NK-92 treated with Interleukin-12 subunit alpha and Interleukin-12 subunit beta, amount 100 ng/mL, for 24 hours (cell line): ENCODE measurements at regions not wholly inside any gene's neighbourhood (a gene's known extent, or its start where the extent isn't known, plus 50 kb on each side); places are given as distances from the start of the nearest gene placed in this dataset.

ENCODE experiments used
- DNase-seq: peaks from one replicate; lab custom pipeline; 2025; lab: John Stamatoyannopoulos, UW

DNA sequence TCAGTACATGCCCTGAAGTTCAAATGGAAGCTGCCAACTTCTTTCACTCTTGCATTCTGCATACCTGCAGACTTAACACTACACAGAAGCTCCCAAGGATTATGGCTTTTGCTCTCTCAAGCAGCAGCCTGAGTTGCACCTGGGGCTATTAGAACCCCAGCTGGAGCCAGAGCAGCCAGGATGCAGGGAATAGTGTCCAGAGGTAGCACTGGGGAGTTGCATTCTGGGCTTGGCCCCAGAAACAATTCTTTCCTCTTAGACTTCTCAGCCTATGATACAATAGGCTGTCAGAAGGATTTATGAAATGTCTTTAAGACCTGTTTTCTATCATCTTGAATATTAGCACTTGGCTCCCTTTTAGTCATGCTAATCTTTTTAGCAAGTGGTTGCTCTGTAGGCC is 886.7 kb upstream of the GHITM start:
- DNase-seq = no peak

DNA sequence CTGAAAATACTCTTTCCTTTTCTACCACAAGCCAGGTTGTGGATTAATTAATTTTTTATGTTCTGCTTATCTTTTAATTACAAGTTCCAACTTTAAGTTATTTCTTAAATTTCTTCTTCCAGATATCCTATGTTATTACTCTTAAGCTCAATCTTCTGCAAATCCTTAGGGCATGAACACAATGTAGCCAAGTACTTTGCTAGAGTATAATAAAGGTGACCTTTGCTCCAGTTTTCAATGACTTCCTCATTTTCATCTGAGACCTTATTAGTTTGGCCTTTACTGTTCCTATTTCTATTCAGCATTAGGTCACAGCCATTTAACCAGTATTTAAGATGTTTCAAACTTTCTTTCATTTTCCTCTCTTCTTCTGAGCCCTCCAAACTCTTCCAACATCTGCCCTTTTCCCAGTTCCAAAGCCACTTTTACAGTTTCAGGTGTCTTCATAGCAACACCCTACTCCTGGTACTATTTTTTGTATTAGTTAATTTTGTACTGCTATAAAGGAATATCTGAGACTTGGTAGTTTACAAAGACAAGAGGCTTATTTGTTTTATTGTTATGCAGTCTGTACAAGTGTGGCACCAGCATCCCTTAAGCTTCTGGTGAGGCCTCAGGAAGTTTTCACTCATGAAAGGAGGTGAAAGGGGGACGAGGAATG is 886.2 kb upstream of the GHITM start:
- no peak for DNase-seq

DNA sequence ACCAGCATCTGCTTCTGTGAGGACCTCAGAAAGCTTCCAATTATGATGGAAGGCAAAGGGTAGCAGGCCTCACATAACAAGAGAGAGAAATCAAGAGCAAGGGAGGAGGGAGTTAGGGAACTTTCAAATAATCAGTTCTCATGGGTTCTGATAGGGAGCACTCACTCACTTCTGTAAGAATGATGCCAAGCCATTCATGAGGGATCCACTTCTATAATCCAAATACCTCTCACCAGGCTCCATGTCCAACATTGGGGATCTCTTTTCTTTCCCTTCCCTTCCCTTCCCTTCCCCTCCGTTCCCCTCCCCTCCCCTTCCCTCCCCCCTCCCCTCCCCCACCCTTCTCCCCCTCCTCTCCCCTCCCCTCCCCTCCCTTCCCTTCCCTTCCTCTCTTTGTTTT is 884.6 kb upstream of the GHITM start:
- no peak for DNase-seq

- DNase-seq = no peak
These were observed 876.9 kb upstream of the GHITM start for GRCh38 chr10:83262434-83262833.

DNA sequence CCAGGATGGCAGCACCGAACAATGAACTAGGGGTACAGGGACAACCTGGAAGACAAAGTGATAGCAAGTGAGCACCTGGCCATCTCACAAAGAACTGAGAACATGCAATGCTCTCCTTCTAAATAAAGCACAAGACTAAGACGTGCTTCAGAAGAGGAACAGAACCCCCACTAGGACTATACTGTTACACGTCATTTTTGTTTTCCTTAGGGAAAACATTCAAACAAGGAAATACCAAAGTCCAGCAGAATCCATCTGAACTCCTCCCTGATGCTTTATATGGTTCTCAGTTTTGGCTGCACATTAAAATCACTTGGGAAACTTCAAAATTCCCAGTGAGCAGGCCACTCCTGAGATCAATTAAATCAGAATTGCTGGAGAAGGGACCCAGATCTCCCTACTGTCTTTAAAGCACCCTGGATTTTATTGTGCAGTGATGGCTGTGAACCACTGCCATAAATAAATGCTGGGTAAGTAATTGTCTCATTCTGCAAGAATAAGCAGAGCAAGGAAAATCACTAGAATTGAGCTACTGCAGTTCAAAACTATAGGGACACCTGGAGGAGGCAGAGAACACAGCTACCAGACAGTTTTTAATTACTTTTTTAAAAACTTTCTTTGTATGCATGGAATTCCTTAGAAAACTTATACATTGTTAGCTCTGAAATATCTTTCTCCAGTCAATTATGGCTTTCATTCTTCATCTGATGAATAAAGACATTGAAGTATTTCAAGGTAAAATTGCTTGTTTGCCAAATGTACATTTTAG is 866.5 kb upstream of the GHITM start:
- no peak for DNase-seq

DNA sequence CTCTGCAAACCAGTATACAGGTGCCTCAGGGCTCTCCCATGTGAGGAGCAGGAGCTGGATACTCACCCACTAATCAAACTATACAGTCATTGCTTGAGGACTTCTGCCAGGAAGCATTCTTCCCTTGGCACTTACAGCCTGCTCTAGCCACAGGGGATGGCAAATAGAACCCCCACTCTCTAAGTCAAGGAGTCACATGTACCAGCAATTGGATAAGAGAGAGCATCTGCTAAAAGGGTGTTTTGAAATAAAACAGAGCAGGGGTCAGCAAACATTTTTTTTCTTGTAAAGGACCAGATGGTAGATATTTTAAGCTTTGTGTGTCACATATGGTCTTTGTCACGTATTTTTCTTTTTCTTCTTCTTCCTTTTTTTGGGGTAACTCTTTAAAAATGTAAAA is 865.2 kb upstream of the GHITM start:
- no peak for DNase-seq

DNA sequence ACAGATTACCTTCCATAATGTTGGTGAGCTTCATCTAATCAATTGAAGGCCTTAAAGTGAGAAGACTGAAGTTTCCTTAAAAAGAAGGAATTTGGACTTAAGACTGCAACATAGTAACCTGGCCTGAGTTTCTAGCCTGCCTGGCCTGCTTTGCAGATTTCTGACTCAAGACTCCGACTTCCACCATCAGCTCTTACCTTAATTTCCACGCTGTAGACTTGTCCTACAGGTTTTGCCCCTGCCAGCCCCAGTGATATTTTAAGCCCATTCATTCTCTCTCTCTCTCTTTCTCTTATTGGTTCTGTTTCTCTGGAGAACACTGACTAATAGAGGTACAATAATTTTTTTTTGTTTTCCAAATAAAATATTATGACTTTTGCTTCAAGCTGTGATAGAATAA is 862.3 kb upstream of the GHITM start:
- no peak for DNase-seq

DNA sequence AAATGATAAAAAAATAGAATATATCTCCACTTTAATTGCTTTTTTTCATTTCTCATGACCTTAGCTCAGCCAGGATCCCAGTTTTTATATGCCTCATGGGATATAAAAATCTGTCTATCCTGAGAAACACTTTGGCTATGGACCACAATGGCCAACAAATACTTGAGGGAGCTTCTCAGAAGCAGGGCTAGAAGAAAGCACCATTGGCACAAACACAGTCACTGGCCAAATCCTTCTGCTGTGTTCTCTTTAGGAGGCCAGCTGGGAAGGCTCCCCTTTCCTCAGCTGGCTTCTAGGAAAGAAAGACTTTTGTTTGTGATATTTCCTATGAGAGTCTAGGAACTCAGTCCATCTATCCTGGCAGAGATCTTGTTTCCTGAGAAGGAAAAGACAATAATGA is 856.2 kb upstream of the GHITM start:
- no peak for DNase-seq

- no peak for DNase-seq
These were observed 851.9 kb upstream of the GHITM start for GRCh38 chr10:83287374-83287773.

GRCh38 chr10:83289373-83289772 is 849.9 kb upstream of the GHITM start:
- DNase-seq = no peak

DNA sequence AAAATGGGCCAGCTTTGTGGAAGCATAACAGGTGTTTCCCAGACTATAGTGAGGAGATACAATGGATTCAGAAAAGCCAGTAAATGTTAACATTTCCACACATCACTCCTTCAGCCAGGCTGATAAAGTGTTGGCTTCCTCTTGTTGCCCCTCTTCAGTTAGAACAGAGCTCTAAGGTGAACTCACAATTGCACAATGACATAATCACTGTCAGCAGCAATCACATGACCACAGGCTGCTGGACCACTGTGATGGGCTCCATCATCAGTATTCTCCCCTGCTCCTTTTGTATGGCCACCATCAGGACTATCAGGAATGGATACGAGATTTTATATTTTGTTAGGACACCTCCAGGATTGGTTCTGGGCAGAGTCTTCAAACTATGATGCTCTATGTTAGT is 849.4 kb upstream of the GHITM start:
- no peak for DNase-seq

DNA sequence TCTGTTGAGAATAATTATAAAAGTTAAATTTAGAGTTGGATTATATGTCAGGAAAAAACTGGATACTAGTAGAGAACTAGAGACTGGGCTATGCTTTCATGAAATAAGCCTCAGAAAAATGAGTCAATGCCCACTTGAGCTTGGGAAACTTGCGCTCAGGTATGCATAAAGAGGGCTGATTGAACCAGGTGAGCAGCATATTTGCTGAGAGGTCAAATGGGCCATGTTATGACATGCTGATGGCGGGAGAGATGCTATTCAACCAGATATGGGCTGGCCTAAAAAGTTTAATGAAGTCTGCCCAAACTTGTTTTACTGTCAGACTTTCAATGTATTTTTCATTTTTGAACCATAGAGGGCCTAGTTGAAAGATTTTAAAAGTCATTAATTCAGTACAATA is 837.6 kb upstream of the GHITM start:
- no peak for DNase-seq

DNA sequence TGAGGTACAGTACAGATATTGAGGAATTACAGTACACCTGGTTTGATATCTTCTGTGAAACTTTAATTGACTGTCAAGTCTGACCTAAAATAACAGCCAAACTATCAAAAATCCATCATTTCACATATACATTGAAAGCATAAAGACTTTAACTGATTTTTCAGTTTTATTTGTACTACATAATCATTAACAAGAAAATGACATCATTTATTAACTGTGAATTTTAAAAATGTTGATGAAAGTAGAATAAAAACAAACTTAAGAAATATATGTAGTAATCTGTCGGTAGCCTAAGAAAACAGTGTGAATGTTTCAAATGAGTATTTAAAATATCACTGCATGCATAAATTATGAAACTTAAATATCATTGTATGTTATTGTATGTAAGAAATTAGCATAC is 836.7 kb upstream of the GHITM start:
- DNase-seq = no peak

- no peak for DNase-seq
These were observed 828.6 kb upstream of the GHITM start for GRCh38 chr10:83310688-83311087.

- DNase-seq = no peak
These were observed 826.7 kb upstream of the GHITM start for GRCh38 chr10:83312570-83312969.

DNA sequence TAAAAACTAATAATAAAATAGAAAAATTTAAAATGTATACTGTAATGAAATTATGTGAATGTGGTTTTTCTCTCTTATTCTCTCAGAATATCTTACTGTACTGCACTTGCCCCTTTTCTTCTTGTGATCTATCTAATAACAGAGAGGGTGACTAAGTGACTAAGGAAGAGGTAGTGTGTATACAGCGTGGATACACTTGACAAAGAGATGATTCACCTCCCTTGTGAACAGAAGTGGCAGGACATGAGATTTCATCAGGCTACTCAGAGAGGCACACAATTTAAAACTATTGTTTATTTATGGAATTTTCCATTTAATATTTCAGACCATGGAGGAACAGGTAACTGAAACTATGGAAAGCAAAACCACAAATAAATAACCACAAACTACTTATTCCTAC is 806.6 kb upstream of the GHITM start:
- DNase-seq = no peak

GRCh38 chr10:83333566-83333965 is 805.7 kb upstream of the GHITM start:
- no peak for DNase-seq

GRCh38 chr10:83343676-83344075 is 795.6 kb upstream of the GHITM start:
- DNase-seq = no peak

DNA sequence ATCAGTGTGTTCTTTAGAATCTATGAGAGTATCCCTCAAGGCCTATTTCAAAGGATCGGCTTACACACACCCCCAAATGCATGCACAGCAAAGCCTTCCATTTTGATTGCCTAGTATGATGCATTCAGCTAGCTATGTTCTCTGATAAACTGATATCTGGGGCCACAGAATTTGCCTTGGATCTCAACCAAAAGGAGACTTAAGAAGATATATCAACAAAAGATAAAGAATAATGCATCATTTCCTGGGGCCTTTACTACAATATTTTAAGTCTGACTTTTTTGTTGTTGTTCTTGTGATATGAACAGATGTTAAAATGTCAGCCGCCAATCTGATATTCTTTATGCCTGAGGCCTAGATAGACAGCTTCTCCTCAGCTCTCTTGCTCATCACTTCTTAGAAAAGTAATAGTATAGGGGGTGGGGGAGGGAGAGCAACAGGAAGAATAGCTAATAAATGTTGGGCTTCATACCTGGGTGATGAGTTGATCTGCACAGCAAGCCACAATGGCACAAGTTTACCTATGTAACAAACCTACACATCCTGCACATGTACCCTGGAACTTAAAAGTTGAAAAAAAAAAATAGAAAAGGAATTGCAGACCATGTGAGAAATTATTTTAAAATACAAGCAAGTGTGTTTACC is 792.9 kb upstream of the GHITM start:
- no peak for DNase-seq

- no peak for DNase-seq
These were observed 786.7 kb upstream of the GHITM start for GRCh38 chr10:83352588-83352987.

DNA sequence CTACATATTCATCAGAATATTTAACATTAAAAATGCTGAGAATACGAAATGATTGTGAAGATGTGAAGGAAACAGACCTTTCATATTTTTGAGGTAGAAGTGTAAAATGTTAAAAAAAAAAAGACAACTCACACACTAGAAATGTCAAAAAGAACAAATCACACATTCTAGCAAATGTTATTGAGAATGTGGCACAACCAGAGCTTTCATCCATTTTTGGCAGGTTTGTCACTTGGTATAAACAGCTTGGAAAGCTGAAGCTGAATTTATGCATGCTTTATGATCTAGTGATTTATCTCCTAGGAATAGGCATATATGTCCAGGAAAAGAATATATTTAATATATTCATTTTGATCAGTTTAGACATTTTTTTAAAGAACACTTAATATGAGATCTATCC is 784.9 kb upstream of the GHITM start:
- no peak for DNase-seq

- DNase-seq = no peak
These were observed 782.3 kb upstream of the GHITM start for GRCh38 chr10:83357004-83357403.

DNA sequence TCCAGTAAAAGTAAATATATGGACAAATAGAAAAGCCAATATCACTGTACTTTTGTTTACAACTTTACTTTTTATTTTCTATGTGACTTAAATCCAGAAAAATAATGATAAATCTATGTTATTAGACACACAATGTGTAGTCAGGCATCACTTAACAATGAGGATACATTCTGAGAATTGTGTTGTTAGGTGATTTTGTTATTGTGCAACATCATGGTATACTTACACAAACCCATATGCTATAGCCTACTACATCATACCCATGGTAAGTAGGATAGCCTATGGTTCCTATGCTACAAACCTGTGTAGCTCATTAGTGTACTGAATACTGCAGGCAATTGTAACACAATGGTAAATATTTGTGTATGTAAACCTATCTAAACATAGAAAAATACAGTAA is 781.7 kb upstream of the GHITM start:
- DNase-seq = no peak

GRCh38 chr10:83367036-83367435 is 772.3 kb upstream of the GHITM start:
- DNase-seq = no peak
